GM12864 (cell line): ENCODE measurements at regions not wholly inside any gene's neighbourhood (a gene's known extent, or its start where the extent isn't known, plus 50 kb on each side); places are given as distances from the start of the nearest gene placed in this dataset.
"Not testable (repeated sequence)": the region's sequence is repeated elsewhere in the genome, so short reads cannot be mapped to it uniquely, and the experiment has no call there.

ENCODE experiments used
- DNase-seq: peaks from one replicate; pipeline ENCODE4 v3.0.0-alpha.2; 2011; ENCODE audit warnings: low read depth
- H3K4me3 ChIP-seq: 2 replicates; pipeline ENCODE4 v1.5.1; 2011; ENCODE audit warnings: mild to moderate bottlenecking, low read depth, low read length, control low read depth
- TF ChIP-seq, protein P1 (sequence below): IDR thresholded peaks from 2 replicates; pipeline ENCODE4 v1.5.1; 2011; ENCODE audit warnings: low read depth, mild to moderate bottlenecking, moderate library complexity, low read length, control low read depth, inconsistent platforms; ENCODE audit errors: missing control alignments

DNA sequence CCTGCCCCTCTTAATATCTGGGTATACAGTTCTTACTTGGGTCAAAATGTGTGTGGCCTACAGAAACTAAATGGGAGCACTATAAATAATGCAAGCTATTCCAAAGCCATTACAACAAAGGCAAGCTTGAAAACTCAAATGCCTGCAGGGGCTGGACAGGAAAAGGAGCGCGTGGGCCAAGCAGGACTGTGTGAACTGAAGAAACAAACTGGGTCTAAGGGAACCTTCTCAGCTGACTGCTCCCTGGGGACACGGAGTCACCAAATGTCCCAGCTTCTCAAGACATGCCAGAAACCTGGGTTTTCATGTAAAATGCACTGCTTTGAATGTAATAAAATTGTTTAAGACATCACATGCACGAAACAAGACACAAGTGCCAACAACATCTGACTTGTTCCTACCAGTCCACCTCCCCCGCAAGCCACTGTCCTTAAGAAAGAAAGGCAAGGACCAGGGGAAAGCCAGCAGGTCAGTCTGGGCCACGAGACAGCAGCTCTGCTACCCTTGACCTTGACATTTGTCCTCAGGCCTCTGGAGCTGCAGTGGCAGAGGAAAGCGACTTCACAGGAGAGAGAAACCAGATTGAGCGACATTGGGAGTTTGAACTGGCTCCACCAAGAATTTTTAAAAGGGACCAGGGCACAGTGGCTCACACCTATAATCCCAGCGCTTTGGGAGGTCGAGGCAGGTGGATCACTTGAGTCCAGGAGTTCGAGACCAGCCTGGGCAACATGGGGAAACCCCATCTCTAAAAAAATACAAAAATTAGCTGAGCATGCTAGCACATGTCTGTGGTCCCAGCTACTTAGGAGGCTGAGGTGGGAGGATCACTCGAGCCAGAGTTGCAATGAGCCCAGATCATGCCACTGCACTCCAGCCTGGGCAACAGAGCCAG lies 89.7 kb upstream of the SH3BP4 start:
- TF ChIP-seq, protein P1, sequence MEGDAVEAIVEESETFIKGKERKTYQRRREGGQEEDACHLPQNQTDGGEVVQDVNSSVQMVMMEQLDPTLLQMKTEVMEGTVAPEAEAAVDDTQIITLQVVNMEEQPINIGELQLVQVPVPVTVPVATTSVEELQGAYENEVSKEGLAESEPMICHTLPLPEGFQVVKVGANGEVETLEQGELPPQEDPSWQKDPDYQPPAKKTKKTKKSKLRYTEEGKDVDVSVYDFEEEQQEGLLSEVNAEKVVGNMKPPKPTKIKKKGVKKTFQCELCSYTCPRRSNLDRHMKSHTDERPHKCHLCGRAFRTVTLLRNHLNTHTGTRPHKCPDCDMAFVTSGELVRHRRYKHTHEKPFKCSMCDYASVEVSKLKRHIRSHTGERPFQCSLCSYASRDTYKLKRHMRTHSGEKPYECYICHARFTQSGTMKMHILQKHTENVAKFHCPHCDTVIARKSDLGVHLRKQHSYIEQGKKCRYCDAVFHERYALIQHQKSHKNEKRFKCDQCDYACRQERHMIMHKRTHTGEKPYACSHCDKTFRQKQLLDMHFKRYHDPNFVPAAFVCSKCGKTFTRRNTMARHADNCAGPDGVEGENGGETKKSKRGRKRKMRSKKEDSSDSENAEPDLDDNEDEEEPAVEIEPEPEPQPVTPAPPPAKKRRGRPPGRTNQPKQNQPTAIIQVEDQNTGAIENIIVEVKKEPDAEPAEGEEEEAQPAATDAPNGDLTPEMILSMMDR: no peak
- DNase-seq: no peak
- no peak overlapping the region for H3K4me3 ChIP-seq

DNA sequence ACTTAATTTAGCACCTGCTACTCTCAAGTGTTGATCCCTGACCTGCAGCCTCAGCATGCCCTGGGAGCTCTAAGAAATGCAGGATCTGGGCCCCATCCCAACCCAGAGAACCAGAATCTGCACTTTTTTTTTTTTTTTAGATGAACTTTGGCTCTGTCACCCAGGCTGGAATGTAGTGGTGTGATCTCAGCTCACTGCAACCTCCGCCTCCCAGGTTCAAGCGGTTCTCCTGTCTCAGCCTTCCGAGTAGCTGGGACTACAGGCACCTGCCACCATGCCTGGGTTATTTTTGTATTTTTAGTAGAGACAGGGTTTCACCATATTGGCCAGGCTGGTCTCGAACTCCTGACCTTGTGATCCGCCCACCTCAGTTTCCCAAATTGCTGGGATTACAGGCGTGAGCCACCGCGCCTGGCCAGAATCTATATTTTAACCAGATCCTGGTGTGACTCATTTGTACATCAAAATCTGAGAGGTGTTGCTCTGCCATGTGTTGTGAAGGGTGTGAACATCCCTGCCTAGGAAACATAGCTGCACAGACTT lies 92.4 kb upstream of the SH3BP4 start:
- not testable (repeated sequence) for H3K4me3 ChIP-seq, DNase-seq

DNA sequence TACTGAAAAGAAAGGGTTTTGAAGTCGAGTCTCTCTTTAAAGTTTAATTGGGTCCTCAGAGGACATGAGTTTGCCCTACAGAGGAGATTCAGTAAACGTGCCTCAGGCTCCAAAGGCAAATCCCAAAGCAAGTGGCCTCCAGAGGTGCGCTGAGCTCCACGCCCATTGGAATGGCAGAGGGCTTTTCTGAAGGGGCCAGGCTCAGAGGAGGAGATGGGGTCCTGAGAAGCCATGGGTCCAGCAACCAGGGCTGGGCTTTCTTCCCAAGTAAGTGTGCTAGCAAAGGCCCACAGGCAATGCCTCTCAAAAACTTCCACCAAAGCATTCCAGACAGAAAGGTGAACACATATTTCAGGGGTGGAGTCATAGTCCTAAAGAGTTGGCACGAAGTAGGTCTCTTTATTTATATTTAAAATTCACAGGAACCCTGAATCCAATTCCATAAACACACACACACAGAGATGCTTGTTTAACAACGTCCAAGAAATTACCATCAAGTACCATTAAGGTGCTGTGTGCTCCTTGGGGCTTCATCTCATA lies 93.0 kb upstream of the SH3BP4 start:
- no peak overlapping the region for H3K4me3 ChIP-seq
- TF ChIP-seq, protein P1: no peak
- no peak for DNase-seq

DNA sequence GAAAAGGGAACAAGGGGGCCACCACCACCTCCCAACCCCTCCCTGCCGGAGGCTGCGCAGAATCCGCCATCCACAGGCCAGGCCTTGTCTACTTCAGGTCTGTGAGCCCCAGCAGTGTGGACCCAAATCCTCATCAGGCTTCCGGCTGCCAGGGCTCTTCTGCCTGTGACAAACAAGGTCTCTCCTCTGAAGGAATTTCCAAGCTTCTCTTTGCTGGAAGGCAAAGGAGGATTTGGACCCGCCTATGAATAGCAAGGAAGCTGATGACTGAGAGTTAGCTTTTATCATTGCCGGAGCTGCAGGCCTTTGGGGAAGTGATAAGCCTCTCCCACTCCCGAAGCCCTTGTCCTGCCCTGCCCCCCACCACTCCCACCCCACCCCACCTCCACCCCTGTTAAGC lies 93.7 kb upstream of the SH3BP4 start:
- no peak for DNase-seq
- TF ChIP-seq, protein P1: no peak

DNA sequence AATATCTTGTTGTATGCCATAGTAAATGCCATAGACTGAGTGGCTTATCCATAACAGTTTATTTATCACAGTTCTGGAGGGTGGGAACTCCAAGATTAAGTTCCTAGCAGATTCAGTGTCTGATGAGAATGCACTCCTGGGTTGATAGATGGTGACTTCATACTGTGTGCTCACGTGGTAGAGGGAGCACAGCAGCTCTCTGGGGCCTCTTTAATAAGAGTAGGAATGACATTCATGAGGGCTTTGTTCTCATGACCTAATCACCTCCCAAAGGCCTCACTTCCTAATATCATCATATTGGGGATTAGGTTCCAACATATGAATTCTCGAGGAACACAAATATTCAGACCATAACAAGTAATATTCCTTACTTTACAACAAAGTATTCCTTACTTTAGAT lies 98.1 kb upstream of the SH3BP4 start:
- no peak overlapping the region for H3K4me3 ChIP-seq
- no peak for DNase-seq
- TF ChIP-seq, protein P1: no peak

More for the DNA sequence above, 93.7 kb upstream of the SH3BP4 start:
- H3K4me3 ChIP-seq: no peak overlapping the region

DNA sequence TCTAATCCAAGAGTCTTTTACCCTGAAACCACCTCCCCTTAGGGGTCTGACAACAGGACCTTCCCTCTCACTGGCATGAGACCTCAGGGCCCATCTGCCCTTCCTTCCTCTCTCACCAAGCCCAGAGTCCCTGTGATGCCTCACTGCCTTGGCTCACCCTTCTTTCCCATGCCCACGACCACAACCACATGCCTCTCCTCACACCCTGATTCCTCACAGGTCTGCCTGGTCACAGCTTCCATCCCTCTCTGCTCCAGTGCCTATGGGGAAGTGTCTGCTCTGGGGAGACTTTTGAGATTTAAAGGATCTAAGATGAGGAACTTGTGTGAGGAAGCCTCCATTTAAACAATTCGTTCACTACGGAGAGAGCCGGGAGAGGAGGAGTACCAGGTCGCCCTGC lies 98.9 kb upstream of the SH3BP4 start:
- TF ChIP-seq, protein P1: no peak
- DNase-seq: no peak
- no peak overlapping the region for H3K4me3 ChIP-seq

DNA sequence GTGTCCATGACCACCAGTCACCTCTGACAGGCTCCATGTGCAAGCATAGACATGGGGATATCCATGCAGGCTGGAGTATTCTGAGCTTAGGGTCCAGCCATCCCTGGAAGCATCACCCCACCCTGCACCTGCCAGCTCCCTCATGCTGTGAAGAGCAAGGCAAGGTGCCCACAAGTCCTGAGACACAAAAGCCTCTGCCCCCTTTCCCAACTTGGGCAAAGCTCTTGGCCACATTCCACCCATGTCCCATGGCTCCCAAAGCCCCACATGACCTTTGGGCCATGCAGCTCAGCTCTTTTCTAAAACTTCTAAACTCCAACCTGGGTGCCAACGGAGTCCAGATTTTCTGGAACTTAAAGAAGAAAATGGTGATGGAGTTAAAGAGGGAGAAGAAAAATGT lies 99.8 kb upstream of the SH3BP4 start:
- H3K4me3 ChIP-seq: no peak overlapping the region
- DNase-seq: no peak
- TF ChIP-seq, protein P1: no peak
